Pancreas (tissue), 10 donors: ENCODE measurements at regions not wholly inside any gene's neighbourhood (a gene's known extent, or its start where the extent isn't known, plus 50 kb on each side); places are given as distances from the start of the nearest gene placed in this dataset.

ENCODE experiments used
- ATAC-seq, 4 donors: fragments of 200-7000 bp; cut with Tn5 transposase; one replicate each; pipeline versions ENCODE4 v1.8.0 to v1.9.1; 2020; ENCODE audit warnings: mild to moderate bottlenecking in 4 of 4, moderate library complexity in 4 of 4
- DNase-seq, 6 donors: peaks; one replicate each; pipeline ENCODE4 v3.0.0-alpha.2; 2020
- FAIRE-seq: peaks from 2 replicates; lab custom pipeline; 2012; peaks lifted over from hg19 to GRCh38; lab: Jason Lieb, UNC
- H3K27ac ChIP-seq, 4 donors: fragments of 200-600 bp; sonication (generic); 1 replicate in 3 of 4; 2 replicates in 1 of 4; pipeline versions ENCODE4 v1.5.0 to v1.8.0; 2020
- H3K27me3 ChIP-seq, 4 donors: fragments of 200-600 bp; one replicate each; pipeline ENCODE4 v1.8.0; 2021
- H3K36me3 ChIP-seq, 3 donors: fragments of 200-600 bp; sonication (generic) in 1 of 3; one replicate each; pipeline versions ENCODE4 v1.5.0 to v1.8.0; 2020 to 2021
- H3K4me1 ChIP-seq, 3 donors: fragments of 200-600 bp; one replicate each; pipeline ENCODE4 v1.8.0; 2021
- H3K4me3 ChIP-seq, 4 donors: fragments of 200-600 bp; sonication (generic) in 2 of 4; one replicate each; pipeline versions ENCODE4 v1.5.0 to v1.8.0; 2020 to 2021
- H3K9me3 ChIP-seq, 4 donors: fragments of 200-600 bp; one replicate each; pipeline ENCODE4 v1.8.0; 2021
- CTCF ChIP-seq, 4 donors: fragments of 200-600 bp; sonication (generic) in 3 of 4; IDR thresholded peaks; one replicate each; pipeline versions ENCODE4 v1.5.0 to v1.8.0; 2021; ENCODE audit warnings: antibody characterized with exemption in 4 of 4
- WGBS, 2 donors: extraction: QIAGEN DNeasy Blood & Tissue Kit; methylation state at CpG; one replicate each; pipeline ENCODE4 v1.1.7; 2013; 5-methylcytosine and 5-hydroxymethylcytosine counted together
- intact Hi-C, 3 donors: fragments of 100-400 bp; cut with DNase I; formaldehyde crosslinking; loops; one replicate each; pipeline versions ENCODE4 v1.11.1 to v1.14.2; 2022
- donor health status: healthy with polysubstance abuse.
- donor health status: DM: no; HTN: no; CAD: no; lungs with moderate emphysema.
- donor health status: DM: no; HTN: no; CAD: no.
- donor health status: control.
- donor health status: control.
- donor health status: Bipolar disorder and iron deficiency.
- donor health status: DM: yes; HTN: yes; CAD: no.
- donor health status: DM: no; HTN: no; CAD: no.
- donor health status: DM: no; HTN: no; CAD: no.
- donor health status: DM: yes; HTN: yes; CAD: no.

- Histone ChIP-seq H3K27ac (peak overlapping the region in 3 of 4 donors; percentile 10 to 70 (median 64)), H3K4me3 (no peak overlapping the region), H3K9me3 (no peaks in the 10 kb centered on the region), H3K4me1 (no peaks in the 10 kb centered on the region), H3K27me3 (no peaks in the 10 kb centered on the region), H3K36me3 (no peaks in the 10 kb centered on the region)
- intact Hi-C loops, result no loop called here
- DNase-seq (peak in 3 of 6 donors; percentile 39 to 48 (median 45)), ATAC-seq (peak; percentile 38 to 78 (median 75)), FAIRE-seq (no peak)
- WGBS, 2 donors, result 32 to 39% methylated on average over 14 of the region's 14 CpGs
- TF ChIP-seq CTCF (IDR thresholded peaks at IDR 0.05), result no peak
Measured at GRCh38 chr20:57940868-57941522, 231.2 kb upstream of the PMEPA1 start.

- H3K4me1 ChIP-seq, result no peaks in the 10 kb centered on the region
- peak overlapping the region in 2 of 4 donors; percentile 64 to 70 for H3K27ac ChIP-seq
- ATAC-seq (no peak), FAIRE-seq (no peak), DNase-seq (no peak)
- intact Hi-C loops, result no loop called here
- no peaks in the 10 kb centered on the region for H3K36me3 ChIP-seq
- 89 to 100% methylated on average over 4 of the region's 4 CpGs for WGBS, 2 donors
- no peaks in the 10 kb centered on the region for H3K27me3 ChIP-seq
- no peak for TF ChIP-seq CTCF (IDR thresholded peaks at IDR 0.05)
- H3K9me3 ChIP-seq, result no peaks in the 10 kb centered on the region
- no peak overlapping the region for H3K4me3 ChIP-seq
Measured at GRCh38 chr20:57940376-57940775, 230.6 kb upstream of the PMEPA1 start.

- no peaks in the 10 kb centered on the region for H3K27me3 ChIP-seq
- FAIRE-seq (no peak), DNase-seq (no peak), ATAC-seq (no peak)
- no peak overlapping the region for H3K27ac ChIP-seq
- no peaks in the 10 kb centered on the region for H3K9me3 ChIP-seq
- WGBS, 2 donors, result 44 to 55% methylated on average over 3 of the region's 3 CpGs
- no peak overlapping the region for H3K4me3 ChIP-seq
- intact Hi-C loops, result no loop called here
- TF ChIP-seq CTCF (IDR thresholded peaks at IDR 0.05), result no peak
- H3K4me1 ChIP-seq, result no peaks in the 10 kb centered on the region
- H3K36me3 ChIP-seq, result no peaks in the 10 kb centered on the region
Measured at GRCh38 chr20:57939499-57939898, 229.7 kb upstream of the PMEPA1 start.

GRCh38 chr20:57938158-57939108 lies 228.6 kb upstream of the PMEPA1 start:
- no peaks in the 10 kb centered on the region for H3K9me3 ChIP-seq
- DNase-seq (no peak), FAIRE-seq (no peak), ATAC-seq (no peak)
- H3K4me3 ChIP-seq, result no peak overlapping the region
- no peaks in the 10 kb centered on the region for H3K27me3 ChIP-seq
- WGBS, 2 donors, result 46 to 53% methylated on average over 19 of the region's 19 CpGs
- H3K4me1 ChIP-seq, result no peaks in the 10 kb centered on the region
- H3K36me3 ChIP-seq, result no peaks in the 10 kb centered on the region
- H3K27ac ChIP-seq, result no peak overlapping the region
- intact Hi-C loops, result no loop called here
- no peak for TF ChIP-seq CTCF (IDR thresholded peaks at IDR 0.05)
